ENCODE measurements at regions not wholly inside any gene's neighbourhood (a gene's known extent, or its start where the extent isn't known, plus 50 kb on each side); places are given as distances from the start of the nearest gene placed in this dataset.

DNA sequence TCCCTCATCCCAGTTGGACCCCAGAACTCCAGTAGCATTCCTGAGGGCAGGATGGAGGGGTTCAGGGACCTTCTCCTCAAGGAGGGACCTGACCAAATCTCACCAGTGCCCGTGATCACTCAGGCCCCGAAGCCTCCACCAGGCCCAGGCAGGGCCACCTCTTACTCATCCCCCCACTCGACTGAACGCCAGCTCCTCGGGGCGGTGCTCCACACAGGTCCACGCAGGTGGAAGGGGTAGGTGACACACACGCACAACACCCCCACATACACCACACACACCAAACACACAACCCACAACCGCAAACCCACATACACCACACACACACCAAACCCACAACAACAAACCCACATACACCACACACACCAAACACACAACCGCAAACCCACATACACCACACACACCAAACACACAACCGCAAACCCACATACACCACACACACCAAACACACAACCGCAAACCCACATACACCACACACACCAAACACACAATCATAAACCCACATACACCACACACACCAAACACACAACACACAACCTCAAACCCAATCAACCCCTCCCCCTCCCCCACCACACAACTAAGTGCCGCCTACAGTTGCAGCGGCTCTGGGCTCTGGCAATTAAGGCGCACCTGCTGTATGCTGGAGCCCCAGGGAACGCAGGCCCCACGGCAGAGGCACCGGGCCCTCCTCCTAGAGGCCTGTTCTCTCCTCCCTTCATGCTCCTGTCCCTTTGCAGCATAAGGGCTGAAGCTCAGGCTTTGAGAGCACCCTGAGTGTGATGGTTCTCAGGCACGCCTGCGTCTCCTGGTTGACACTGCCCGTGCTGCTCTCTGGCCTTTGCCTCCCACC is 1318.1 kb downstream of the TBC1D22A start:
- no peaks in the 10 kb centered on the region for H3K9me3 ChIP-seq
- no peaks in the 10 kb centered on the region for H3K27me3 ChIP-seq
- no peaks in the 10 kb centered on the region for H3K36me3 ChIP-seq
- 93 to 95% (median 94%) methylated on average over 21 of the region's 21 CpGs for WGBS, 3 donors
- H3K4me1 ChIP-seq (ENCODE audit: insufficient read depth) = no peaks in the 10 kb centered on the region
- no peak overlapping the region for H3K27ac ChIP-seq
- intact Hi-C loops (cut with DNase I) = no loop called here
- DNase-seq = no peak
- TF ChIP-seq, protein P1, sequence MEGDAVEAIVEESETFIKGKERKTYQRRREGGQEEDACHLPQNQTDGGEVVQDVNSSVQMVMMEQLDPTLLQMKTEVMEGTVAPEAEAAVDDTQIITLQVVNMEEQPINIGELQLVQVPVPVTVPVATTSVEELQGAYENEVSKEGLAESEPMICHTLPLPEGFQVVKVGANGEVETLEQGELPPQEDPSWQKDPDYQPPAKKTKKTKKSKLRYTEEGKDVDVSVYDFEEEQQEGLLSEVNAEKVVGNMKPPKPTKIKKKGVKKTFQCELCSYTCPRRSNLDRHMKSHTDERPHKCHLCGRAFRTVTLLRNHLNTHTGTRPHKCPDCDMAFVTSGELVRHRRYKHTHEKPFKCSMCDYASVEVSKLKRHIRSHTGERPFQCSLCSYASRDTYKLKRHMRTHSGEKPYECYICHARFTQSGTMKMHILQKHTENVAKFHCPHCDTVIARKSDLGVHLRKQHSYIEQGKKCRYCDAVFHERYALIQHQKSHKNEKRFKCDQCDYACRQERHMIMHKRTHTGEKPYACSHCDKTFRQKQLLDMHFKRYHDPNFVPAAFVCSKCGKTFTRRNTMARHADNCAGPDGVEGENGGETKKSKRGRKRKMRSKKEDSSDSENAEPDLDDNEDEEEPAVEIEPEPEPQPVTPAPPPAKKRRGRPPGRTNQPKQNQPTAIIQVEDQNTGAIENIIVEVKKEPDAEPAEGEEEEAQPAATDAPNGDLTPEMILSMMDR (IDR thresholded peaks at IDR 0.05) = no peak
- TF ChIP-seq POLR2A (IDR thresholded peaks at IDR 0.05) (no peak), EP300 (IDR thresholded peaks at IDR 0.05) (no peak)
- H3K4me3 ChIP-seq = no peak overlapping the region

- H3K27ac ChIP-seq = no peak overlapping the region
- no peak overlapping the region for H3K4me3 ChIP-seq
- no peak for DNase-seq
- no peaks in the 10 kb centered on the region for H3K4me1 ChIP-seq (ENCODE audit: insufficient read depth)
- H3K9me3 ChIP-seq = no peaks in the 10 kb centered on the region
- TF ChIP-seq, protein P1 (IDR thresholded peaks at IDR 0.05) = no peak
- TF ChIP-seq POLR2A (IDR thresholded peaks at IDR 0.05) (no peak), EP300 (IDR thresholded peaks at IDR 0.05) (no peak)
- intact Hi-C loops (cut with DNase I) = loop anchor here in 1 of 4 donors (10.0 kb wide), 1 partner anchor 65 kb away; no protein-coding TSS in a partner anchor
- H3K36me3 ChIP-seq = no peaks in the 10 kb centered on the region
- no peaks in the 10 kb centered on the region for H3K27me3 ChIP-seq
- WGBS, 3 donors = 85 to 89% (median 89%) methylated on average over 21 of the region's 21 CpGs
These were observed 1317.2 kb downstream of the TBC1D22A start for GRCh38 chr22:48079505-48080290.

GRCh38 chr22:48078825-48079224 is 1316.4 kb downstream of the TBC1D22A start:
- Histone ChIP-seq H3K4me1 (ENCODE audit: insufficient read depth) (no peaks in the 10 kb centered on the region), H3K27ac (no peak overlapping the region), H3K9me3 (no peaks in the 10 kb centered on the region), H3K27me3 (no peaks in the 10 kb centered on the region), H3K36me3 (no peaks in the 10 kb centered on the region), H3K4me3 (no peak overlapping the region)
- TF ChIP-seq, protein P1 (IDR thresholded peaks at IDR 0.05) = no peak
- no peak for TF ChIP-seq EP300 (IDR thresholded peaks at IDR 0.05)
- TF ChIP-seq POLR2A (IDR thresholded peaks at IDR 0.05) = no peak
- intact Hi-C loops (cut with DNase I) = loop anchor here in 1 of 4 donors (10.0 kb wide), 1 partner anchor 64 kb away; no protein-coding TSS in a partner anchor
- 83 to 89% (median 84%) methylated on average over 5 of the region's 5 CpGs for whole genome bisulfite sequencing, 3 donors
- DNase-seq = no peak

GRCh38 chr22:48077699-48078098 is 1315.2 kb downstream of the TBC1D22A start:
- intact Hi-C loops (cut with DNase I) = loop anchor here in 1 of 4 donors (10.0 kb wide), 1 partner anchor 63 kb away; no protein-coding TSS in a partner anchor
- no peak for DNase-seq
- no peaks in the 10 kb centered on the region for H3K4me1 ChIP-seq (ENCODE audit: insufficient read depth)
- no peaks in the 10 kb centered on the region for H3K27me3 ChIP-seq
- no peak overlapping the region for H3K27ac ChIP-seq
- H3K4me3 ChIP-seq = no peak overlapping the region
- no peaks in the 10 kb centered on the region for H3K9me3 ChIP-seq
- H3K36me3 ChIP-seq = no peaks in the 10 kb centered on the region
- TF ChIP-seq, protein P1 (IDR thresholded peaks at IDR 0.05) = no peak
- TF ChIP-seq EP300 (IDR thresholded peaks at IDR 0.05) (no peak), POLR2A (IDR thresholded peaks at IDR 0.05) (no peak)
- 79 to 83% (median 81%) methylated on average over 6 of the region's 6 CpGs for WGBS, 3 donors
